ENCODE measurements at regions not wholly inside any gene's neighbourhood (a gene's known extent, or its start where the extent isn't known, plus 50 kb on each side); places are given as distances from the start of the nearest gene placed in this dataset.

DNA sequence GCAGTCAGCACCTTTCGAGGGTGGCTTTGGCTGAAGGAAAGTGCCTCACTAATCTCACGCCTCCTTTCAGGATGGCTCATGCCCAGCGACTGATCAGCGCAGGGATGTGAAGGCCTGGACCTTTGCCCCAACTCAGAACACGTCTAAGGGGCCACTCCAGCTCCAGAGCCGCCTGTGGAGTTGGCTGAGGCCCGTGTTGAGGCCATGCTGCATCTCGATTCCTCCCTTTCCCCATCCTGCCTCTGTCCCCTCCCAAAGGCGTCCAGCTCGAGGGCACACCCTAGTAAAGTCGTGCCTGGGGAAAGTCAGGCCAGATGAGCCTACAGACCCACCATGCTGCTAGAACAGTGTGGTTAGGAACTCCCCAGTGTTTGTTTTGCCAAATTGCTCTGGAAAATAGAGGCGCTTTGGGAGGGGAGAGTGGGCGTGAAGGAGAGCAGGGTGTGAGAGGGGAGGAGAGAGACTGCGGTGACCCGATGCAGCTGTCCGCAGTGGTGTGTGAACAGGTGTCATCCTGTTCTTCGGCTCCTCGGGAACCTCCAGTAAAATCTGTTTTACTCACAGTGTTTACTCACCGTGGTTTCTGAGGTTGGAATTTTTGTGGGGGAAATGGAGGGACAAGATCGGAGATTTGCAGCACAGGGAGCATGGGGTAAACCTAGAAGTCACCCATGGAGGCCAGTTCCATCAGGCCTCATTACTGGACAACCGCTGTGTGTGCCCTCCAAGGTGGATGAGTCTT lies 85.0 kb upstream of the PMEPA1 start:
- DNase-seq, result no peak

DNA sequence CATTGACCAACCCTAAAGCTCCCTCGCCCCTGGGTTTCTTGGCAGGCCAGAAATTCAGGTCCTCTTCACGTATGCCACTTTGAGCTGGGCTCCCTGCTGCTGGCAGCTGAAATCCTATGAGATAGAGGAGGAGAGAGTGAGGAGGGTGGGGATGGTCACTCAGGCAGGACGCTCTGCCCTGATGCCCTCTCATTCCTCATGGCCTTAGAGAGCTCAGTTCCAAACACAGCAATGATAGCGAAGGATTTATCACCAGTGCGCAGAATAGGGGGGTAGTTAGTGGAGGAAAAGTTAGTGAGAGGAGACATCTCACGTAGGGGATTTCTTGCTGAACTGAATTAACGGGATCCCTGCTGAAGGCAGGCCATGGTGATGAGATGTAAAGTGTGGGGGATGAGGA lies 84.2 kb upstream of the PMEPA1 start:
- DNase-seq, result no peak

DNA sequence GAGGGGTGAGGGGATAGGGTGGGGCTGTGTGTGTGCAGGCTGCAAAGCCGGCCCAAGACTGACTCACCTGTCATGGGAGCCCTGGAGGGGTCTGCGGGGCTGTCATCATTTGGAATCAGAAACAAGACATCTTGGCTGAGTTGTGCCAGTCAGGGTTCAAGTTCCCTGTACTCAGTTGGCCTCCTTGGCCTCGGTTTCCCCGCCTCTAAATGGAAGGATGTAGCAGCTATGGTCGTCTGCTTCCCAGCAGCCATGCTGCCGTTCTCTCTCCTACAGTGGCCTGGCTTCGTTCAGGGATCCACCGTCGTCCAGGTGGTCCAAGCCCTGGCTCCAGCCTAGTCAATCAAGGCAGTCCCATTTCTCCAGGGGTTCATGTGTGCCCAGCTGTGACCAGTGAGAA lies 83.6 kb upstream of the PMEPA1 start:
- no peak for DNase-seq

DNA sequence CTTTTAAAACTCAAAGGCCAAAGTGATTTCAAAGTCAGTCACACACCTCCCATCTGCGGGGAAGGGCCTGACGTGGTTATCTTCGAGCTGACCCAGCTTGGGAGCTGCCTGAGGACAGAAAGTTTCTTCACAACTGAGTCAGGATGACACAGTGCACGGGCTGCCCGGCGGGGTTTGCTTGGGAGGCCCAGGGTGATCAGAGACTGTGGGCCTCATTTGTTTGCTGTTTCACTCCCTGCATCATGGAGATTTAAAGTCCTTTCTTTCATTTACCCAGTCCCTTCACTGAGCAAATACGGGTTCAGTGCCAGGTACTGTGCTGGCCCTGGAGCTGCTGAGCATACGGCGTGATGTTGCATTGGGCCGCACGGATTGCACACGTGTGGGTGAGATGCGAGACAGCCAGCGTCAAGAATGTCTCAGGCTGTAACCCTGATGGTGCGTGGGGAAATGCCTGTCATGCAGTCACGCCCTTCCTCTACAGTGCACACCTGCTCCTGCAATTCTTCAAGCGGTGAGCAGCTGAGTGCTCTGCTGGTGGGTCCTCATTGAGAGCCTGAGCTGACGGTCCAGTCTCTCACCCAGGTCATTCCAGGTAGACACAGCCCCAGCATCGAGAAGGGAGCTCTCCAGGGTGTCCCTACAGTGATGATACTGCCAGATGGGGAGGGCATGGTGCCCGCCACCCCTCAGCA lies 82.7 kb upstream of the PMEPA1 start:
- DNase-seq, result no peak

DNA sequence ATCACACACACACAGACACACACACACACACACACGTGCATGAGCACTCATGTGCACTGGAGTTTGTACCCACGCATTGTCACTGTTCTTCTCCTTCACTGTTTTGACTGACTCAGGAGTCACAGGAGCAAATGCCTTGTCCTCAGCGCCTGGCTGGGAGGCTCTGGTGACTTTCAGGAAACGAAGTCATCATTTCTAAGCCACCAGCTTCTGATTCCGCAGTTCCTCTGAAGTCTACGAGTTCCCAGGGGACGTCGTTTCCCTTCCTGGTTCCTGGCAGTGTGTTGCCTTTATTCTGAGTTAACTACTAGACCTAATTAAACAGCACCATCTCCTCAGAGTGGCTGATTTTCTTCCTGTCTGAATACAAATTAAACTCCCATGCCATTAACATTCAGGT lies 82.2 kb upstream of the PMEPA1 start:
- no peak for DNase-seq

DNA sequence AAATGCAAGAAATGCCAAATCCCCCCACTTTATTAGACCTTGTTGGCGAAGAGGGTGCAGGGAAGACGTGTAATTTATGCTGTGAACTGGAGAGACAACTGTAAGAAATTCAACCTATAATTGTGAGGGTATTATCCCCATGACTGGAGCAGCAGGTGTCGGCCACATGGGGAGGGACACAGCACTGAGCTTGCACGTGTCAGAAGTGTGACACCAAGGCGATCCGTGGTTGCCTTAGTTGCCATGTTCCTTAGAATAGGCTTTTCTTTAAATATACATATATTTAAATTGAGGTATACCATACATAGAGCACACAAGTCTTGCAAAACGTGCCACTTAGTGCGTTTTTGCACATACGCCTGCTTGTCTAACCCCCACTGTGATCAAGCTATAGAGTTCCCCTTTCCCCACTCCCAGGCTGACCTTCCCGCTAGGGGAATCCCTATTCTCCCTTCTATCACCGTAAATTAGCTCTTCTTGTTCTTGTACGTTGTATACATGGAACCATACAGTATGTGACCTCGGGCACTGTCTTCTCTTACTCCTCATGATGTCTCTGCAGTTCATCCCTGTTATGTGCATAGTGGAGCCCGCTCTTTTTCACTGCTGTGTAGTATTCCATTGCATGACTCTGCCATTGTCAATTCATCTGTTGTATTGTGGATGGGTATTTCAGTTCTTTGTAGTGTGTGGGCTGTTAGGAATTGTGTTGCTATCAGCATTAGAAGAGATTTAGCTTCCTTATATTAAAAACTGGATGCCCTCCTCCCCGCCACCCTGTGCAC lies 81.6 kb upstream of the PMEPA1 start:
- no peak for DNase-seq

DNA sequence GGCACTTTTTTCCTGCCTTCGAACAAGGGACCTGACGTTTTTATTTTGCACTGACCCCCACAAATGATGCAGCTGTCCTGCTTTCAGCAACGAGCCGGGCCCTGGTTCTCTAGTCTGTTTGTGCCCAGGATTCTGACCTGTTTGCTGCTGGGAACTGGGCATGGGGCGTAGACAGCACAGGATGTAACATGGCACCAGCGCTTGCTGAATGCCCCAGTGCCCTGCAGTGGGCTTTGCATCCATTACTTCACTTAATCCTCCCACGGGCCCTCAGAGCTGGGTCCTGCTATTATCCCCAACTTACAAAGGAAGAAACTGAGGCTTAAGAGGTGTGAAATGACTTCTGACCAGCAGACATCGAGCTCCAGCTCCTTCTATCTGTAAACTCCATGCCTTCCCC lies 80.4 kb upstream of the PMEPA1 start:
- DNase-seq, result no peak

DNA sequence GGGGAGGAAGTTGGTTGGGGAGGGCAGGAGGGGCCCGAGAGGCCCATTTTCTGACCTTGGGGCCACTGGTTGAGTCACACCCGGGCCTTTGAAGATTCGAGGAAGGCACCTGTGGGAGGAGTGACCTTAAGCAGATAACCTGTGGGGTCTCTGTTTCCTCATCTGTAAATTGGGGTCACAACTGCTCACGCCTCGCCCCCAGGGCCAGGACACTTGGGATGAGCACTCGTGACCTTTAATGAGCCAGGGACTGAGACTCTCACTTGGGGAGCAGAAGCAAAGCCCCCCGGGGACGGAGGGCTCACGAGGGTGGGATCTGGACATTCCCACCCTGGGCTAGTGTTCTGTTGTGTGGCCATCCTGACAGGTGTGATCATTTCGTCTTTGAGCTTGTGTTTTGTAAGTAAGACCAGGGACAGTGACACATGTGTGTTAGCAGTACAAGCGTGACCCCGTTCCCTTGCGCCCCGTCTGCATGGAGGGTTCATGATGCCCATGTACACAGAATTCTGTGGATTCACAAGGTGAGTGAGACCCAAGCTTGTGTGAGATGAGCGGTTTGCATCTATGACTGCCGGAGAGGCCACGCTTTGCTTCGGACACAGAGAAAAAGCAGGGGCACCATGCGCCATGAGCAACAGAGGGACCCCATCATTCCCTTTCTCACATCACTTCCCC lies 79.3 kb upstream of the PMEPA1 start:
- no peak for DNase-seq

DNA sequence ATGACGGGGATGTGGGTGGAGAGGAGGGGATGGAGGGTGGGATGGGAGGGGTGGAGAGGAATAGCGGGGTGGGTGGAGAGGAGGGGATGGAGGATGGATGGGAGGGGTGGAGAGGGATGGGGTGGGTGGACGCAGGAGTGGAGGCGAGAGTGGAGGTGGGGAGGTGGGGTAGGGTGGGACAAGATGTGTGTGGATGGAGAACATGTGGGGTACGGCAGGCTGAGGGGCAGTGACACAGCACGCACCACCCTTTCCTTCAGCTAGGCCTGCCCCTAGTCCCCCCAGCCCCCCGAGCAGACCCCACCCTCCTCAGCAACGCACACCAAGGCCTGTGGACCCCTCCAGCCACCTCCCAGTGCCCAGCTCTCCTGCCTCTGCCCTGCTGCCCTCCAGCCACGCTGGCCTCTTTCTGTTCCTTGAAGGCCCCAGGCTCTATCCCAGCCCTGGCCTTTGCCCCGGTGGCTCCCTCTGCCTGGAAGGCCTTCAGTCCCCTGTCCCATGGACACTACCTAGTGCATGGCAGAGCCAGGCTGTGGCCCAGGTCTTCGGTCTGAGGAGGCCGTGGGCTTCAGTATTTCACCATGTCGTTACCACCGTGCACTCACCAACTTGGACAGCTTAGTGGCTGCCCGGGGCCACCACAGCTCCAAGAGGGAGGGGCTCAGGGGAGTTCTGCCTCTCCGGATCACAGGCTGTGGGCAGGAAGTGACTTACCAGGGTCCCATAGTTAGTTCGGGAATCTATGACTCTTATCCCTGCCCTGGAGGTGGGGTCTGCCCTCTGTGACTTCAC lies 78.4 kb upstream of the PMEPA1 start:
- DNase-seq, result no peak

DNA sequence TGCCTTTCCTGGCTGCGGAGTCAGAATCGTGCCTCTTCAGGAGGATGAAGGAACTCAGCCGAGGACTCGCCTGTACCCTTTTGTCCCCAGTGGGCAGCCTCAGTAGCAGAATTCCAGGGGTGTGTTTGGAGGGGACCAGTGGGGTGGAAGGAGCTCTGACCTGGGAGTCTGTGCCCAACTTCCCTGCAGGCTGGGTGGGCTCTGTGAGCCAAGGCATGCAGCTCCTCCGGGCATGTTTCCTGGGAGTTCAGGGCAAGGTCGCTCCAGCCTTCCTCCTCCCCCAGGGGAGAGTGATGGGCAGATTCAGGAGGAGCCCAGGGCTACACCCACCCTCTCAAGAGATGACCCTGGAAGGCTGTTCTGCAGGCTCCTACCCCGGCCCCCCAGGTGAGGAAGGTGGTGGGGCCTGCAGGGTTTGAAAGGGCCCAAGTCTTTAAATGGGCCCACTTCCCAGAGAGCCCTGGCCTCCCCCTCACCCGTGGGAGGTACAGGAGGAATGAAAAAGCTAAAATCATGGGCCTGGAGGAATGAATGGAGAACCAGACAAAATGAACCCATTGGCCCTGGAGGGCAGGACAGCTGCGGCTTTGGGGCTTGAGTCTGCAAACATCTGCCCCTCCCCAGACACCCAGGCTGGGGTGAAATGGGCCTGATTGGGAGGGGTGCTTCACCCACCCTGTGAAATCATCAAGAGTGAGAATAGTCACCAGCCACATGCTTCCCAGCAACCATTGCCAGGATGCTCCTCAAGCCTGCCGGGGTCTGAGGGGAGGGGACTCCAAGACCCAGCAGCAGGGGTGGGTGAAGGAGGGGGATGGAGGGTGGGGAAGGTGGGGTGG lies 77.6 kb upstream of the PMEPA1 start:
- no peak for DNase-seq

DNA sequence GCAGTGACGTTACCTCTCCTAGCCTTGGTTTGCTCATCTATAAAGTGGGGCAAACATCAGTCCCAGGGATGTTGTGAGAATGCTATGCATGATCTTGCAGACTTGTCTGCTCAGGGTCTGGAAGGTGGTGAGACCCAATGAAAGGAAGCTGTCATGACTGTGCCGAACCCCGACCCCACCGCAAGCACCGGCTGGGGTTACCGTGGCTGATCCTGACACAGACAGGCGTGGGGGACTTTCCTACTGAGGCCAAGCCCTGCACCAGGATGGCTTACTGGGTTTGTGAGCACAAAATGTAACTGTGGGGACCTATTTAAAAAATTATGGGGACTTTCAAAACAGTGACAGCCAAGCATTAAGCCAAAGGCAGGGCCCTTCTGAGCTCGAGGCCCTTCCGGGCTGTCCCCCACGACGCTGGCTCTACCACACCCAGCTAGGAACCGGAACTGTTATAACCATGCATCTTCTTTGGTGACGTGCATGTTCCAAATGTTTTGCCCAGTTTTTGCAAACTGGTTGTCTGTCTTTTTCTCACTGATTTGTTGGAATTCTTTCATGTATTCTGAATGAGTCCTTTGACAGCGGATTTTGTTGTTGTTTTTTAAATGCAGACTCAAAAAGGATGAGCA lies 76.6 kb upstream of the PMEPA1 start:
- DNase-seq, result no peak

DNA sequence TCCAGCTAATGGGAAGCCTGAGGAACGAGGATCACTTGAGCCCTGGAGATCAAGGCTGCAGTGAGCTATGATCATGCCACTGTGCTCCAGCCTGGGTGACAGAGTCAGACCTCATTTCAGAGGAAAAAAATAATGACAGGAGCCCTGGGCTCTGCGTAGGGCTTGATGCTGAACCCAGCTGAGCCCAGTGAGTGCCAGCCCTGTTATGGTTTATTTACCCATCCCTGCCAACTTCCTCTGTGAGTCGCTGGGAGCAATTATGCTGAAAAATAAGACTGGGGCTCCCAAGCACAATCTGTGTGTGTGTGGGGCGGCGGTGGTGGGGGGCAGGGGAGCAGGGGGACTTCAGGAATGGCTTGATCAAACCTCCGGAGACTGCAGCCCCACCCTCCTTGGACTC lies 75.9 kb upstream of the PMEPA1 start:
- DNase-seq, result no peak

DNA sequence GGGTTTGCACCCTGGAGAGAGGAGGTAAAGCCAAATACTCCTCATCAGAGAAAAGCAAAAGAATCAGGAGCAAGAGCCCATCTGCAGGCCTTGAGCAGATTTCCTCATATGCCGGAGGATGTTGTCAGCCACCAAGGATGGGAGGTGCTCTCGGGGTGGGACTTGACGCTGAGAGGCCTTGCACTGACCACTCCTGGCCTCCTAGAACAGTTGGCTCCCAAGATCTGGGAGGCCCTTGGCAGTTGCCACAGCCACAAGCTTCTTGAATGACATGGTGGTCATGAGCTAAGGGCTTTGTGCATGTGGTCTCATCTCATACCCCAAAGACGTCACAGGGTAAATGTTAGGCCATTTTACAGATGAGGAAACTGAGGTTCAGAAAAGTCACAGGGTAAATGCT lies 75.2 kb upstream of the PMEPA1 start:
- no peak for DNase-seq

DNA sequence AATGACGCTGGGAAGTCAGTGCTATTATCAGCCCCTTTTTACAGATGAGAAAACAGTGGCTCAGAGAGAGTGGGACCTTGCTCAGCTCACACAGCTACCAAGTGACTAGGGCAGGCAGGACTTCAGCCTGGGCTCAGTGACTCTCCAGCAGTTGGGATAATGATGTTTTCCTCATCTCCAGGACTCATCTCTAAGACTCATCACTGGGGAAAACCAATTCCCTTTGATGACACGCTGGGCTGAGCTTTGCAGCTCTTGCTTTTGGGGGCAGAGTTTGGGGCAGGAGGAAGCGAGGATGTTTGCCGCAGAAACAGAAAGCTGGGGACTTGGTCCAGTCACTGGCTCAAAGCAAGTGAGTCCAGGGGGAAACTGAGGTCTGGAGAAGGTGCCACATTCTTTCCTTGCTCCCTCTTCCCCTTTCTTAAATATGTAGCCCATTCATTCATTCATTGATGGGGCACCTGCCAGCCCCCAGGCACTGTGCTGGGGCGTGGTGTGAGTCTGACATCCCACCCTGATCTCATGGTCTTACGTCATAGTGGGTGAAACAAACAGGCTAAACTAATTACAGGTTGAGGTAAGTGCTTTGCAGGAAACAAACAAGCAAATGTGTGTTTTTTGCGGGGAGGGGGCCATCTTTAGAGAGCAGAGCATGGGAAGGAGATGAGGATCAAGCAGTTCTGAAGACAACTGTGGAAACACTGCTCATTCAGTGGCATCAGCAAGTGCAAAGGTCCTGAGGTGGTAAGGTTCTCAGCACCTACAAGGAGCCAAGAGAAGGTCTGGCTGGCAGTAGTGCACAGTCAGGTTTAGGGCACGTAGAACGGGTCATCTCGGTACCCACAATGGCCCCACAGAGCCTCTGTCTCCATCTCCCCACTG lies 74.4 kb upstream of the PMEPA1 start:
- DNase-seq, result no peak

DNA sequence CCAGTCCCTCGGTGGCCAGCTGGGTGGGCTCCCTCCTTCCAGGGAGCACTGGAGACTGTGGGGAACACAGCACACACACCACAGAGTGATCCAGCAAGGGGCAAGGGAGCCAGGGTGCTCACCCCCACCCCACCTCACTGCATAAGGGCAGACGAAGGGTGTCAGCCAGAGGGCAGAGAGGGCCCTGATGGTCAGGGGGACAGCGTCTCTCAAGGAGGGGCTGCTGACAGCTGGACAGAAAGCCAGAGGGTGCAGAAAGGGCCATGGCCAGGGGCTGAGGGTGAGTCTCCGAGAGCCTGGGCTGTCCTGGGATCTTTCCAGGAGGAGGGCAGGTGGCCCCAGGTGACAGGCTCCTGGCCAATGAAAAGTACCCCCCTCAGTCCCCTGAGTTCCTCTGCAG lies 73.4 kb upstream of the PMEPA1 start:
- DNase-seq, result no peak

DNA sequence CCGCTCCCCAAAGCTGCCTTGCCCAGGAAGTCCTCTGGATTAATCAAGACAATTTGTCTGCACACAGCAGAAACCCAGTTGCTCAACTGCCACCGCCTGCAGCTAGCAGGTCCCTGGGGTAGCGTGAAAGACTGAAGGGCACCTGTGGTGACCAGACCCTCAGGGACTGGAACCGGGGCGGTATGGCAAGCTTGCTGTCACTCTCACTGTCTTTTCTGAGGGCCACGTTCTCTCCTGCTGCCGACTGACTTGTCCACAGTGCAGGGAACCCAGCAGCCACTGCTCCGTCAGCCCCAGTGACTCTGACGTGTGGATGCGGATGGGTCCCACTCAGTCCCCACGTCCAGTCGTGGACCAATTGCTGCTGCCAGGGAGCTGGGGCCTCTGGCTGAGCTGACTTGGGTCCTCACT lies 72.8 kb upstream of the PMEPA1 start:
- no peak for DNase-seq

DNA sequence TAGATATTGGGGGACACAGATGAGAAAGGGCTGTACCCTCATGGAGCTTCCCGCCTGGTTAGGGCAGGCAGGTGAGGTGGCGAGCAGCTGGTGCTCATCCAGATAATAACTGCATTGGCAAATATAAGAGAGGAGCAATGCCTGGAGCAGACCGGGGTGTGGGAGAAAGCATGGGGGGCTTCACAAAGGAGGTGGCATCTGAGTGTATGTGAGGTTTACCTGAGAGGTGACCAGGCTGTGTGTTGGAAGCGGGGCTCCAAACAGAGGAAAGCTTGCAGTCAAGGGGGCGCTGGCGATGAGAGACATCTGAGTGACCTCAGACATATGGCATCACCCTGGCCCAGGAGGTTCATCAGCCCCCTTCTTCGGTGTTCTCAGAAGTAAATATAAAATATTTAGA lies 72.1 kb upstream of the PMEPA1 start:
- DNase-seq, result no peak

DNA sequence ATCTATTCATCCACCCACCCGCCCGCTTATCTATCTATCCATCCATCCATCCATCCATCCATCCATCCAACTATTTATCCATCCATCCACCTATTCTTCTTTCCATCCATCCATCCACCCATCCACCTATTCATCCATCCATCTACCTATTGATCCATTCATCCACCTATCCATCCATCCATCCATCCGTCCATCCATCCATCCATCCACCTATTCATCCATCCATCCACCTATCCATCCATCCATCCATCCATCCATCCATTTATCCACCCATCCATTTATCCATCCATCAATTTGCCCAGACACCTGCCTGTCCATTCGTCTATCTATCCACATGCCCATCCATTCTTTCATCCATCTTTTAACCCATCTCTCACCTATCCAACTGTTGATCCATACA lies 71.1 kb upstream of the PMEPA1 start:
- DNase-seq, result no peak

DNA sequence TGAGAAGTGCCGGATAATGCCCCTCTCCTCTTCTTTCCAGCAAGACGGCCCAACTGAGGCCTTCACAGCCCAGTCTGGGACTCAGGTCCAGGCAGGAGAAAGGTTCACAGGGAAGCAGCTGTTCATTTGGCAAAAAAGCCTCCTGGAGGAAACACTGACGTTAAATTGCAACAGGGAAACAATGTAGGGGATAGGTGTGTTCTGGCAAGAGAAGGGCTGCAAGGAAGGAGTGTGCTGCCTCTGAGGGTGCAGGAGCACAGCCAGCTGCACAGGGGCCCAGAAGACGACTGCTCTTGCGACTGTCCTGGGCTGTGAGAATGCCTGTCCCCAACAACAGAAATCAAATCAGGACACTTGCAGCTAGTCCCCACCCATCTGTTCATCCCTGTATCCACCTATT lies 70.6 kb upstream of the PMEPA1 start:
- no peak for DNase-seq

DNA sequence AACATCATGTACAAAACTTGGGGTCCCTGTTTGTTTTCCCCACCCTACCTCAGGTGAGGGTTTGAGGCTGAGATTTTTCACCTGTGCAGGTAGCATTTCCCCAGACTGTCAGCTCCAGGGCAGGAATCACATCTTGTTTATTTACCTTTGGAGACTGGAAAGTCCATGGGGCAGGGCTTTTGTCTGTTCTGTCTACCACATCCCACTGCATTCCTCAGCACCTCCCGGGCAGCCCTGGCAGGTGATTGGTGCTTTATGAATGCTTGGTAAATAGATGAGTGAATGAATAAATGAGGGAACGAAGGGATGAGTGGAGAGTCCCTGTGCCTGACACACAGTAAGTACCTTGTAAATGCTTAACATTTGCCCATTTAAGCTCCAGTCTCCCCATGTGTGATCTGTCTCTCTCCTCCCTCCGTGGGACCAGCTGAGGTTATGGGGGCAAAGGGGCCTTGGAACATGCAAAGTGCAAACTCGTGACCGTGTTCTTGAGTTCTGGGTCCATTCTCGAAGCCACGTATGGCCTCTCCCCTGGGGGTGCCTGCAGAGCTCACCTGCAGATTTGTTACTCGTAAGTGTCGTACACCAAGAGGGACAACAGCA lies 69.7 kb upstream of the PMEPA1 start:
- DNase-seq, result no peak

All from CD4-positive, alpha-beta T cell treated with Interleukin-4 for 4 hours (primary cell).